Activated CD8-positive, alpha-beta memory T cell treated with anti-CD3 and anti-CD28 coated beads, Interleukin-2, amount 10 ng/mL, durations not matched to agents 7 days and 5 days (primary cell): ENCODE measurements at regions not wholly inside any gene's neighbourhood (a gene's known extent, or its start where the extent isn't known, plus 50 kb on each side); places are given as distances from the start of the nearest gene placed in this dataset.

Experiments
- ATAC-seq: fragments of 150-1000 bp; cut with Tn5 transposase; one replicate; pipeline ENCODE4 v1.10.0; 2021; ENCODE audit warnings: moderate library complexity
- CTCF ChIA-PET: fragments of 350-600 bp; sonication (Branson Sonifier 250); formaldehyde crosslinking; loops from one replicate; lab custom pipeline; 2021; ENCODE audit warnings: antibody characterized with exemption; lab: Charles Lee
- DNase-seq: peaks from one replicate; pipeline ENCODE4 v3.0.0-alpha.2; 2020
- H3K27ac Mint-ChIP-seq: one replicate; pipeline ENCODE4 v1.8.0; 2021; ENCODE audit warnings: mild to moderate bottlenecking, mixed read lengths
- H3K27me3 Mint-ChIP-seq: one replicate; pipeline ENCODE4 v1.8.0; 2021; ENCODE audit warnings: mixed read lengths
- H3K36me3 Mint-ChIP-seq: one replicate; pipeline ENCODE4 v1.8.0; 2021; ENCODE audit warnings: mild to moderate bottlenecking, mixed read lengths
- H3K4me1 Mint-ChIP-seq: one replicate; pipeline ENCODE4 v1.8.0; 2021; ENCODE audit warnings: mixed read lengths
- H3K4me3 Mint-ChIP-seq: one replicate; pipeline ENCODE4 v1.8.0; 2021; ENCODE audit warnings: mild to moderate bottlenecking, moderate library complexity, mixed read lengths
- H3K9me3 Mint-ChIP-seq: one replicate; pipeline ENCODE4 v1.8.0; 2022; ENCODE audit warnings: low read depth, mixed read lengths

- H3K4me1 Mint-ChIP-seq: no peaks in the 10 kb centered on the region
- no peak overlapping the region for H3K27ac Mint-ChIP-seq
- H3K9me3 Mint-ChIP-seq: no peaks in the 10 kb centered on the region
- DNase-seq: no peak
- no peak for ATAC-seq
- CTCF ChIA-PET: no interaction called here
- no peak overlapping the region for H3K4me3 Mint-ChIP-seq
- peaks cover 5% of the 10 kb centered on the region for H3K27me3 Mint-ChIP-seq
- H3K36me3 Mint-ChIP-seq: no peaks in the 10 kb centered on the region
These were observed 108.4 kb upstream of the SLC22A23 start for GRCh38 chr6:3565291-3565690.

GRCh38 chr6:3561725-3562124 is 104.9 kb upstream of the SLC22A23 start:
- ATAC-seq (no peak), DNase-seq (no peak)
- no peaks in the 10 kb centered on the region for H3K4me1 Mint-ChIP-seq
- CTCF ChIA-PET: no interaction called here
- peaks cover 22% of the 10 kb centered on the region for H3K27me3 Mint-ChIP-seq
- H3K9me3 Mint-ChIP-seq: no peaks in the 10 kb centered on the region
- H3K27ac Mint-ChIP-seq: no peak overlapping the region
- H3K36me3 Mint-ChIP-seq: no peaks in the 10 kb centered on the region
- H3K4me3 Mint-ChIP-seq: no peak overlapping the region

GRCh38 chr6:3560211-3560610 is 103.4 kb upstream of the SLC22A23 start:
- Mint-ChIP-seq H3K27ac (no peak overlapping the region), H3K36me3 (no peaks in the 10 kb centered on the region), H3K9me3 (no peaks in the 10 kb centered on the region), H3K4me1 (no peaks in the 10 kb centered on the region), H3K27me3 (peaks cover 32% of the 10 kb centered on the region), H3K4me3 (no peak overlapping the region)
- DNase-seq (no peak), ATAC-seq (no peak)
- CTCF ChIA-PET: no interaction called here

DNA sequence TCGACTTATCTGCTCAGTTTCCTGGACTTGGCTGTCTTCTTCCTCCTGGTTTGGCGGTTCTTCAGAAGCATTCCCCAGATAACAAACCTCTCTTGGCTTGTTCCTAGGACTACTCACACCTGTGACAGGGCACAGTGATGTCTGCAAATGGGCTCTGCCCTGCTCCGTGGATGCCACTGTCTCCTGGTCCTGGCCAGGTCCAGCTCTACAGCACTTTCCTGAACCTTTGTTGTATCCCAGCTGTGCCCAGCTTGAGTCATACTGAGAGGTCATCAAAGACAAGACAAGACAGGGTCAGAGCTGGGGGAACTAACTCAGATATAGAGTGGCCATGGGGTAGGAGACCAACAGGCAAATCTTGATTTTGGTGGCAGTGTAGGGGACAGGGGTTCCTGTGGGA is 102.7 kb upstream of the SLC22A23 start:
- no peak overlapping the region for H3K4me3 Mint-ChIP-seq
- DNase-seq (no peak), ATAC-seq (no peak)
- no peaks in the 10 kb centered on the region for H3K9me3 Mint-ChIP-seq
- H3K36me3 Mint-ChIP-seq: no peaks in the 10 kb centered on the region
- no peak overlapping the region for H3K27ac Mint-ChIP-seq
- no peaks in the 10 kb centered on the region for H3K4me1 Mint-ChIP-seq
- CTCF ChIA-PET: no interaction called here
- H3K27me3 Mint-ChIP-seq: peaks cover 33% of the 10 kb centered on the region

DNA sequence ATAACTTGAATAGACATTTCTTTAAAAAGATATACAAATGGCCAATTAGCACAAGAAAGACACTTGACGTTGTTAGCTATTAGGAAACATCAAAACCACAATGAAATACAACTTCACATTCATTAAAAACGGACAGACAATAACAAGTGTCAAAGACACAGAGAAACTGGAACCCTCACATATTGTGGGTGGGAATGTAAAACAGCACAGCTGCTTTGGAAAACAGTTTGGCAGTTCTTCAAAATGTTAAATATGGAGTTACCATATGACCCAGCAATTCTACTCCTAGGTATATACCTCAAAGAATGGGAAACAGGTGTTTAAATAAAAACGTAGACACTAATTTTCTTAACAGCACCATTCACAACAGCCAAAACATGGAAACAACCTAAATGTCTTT is 100.5 kb upstream of the SLC22A23 start:
- no peaks in the 10 kb centered on the region for H3K9me3 Mint-ChIP-seq
- CTCF ChIA-PET: no interaction called here
- H3K4me3 Mint-ChIP-seq: no peak overlapping the region
- no peak overlapping the region for H3K27ac Mint-ChIP-seq
- no peak for DNase-seq
- H3K4me1 Mint-ChIP-seq: no peaks in the 10 kb centered on the region
- peaks cover 42% of the 10 kb centered on the region for H3K27me3 Mint-ChIP-seq
- no peak for ATAC-seq
- no peaks in the 10 kb centered on the region for H3K36me3 Mint-ChIP-seq

DNA sequence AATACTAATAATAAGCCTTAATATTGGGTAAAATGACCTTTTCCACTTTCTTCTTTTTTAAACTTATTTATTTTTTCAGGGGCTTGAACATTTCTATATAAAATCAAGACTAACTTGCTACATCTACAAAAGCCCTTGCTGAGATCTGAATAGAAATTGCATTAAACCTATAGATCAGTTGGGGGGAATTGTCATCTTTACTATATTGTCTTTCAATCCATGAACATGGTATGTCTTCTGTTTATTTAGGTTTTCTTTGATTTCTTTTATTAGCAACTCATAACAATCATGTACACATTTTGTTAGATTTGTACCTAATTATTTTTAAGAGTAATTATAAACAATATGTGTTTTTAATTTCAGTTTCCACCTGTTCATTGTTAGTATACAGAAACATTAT is 96.4 kb upstream of the SLC22A23 start:
- ATAC-seq (no peak), DNase-seq (no peak)
- CTCF ChIA-PET: no interaction called here
- Mint-ChIP-seq H3K9me3 (no peaks in the 10 kb centered on the region), H3K36me3 (no peaks in the 10 kb centered on the region), H3K4me3 (no peak overlapping the region), H3K27ac (no peak overlapping the region), H3K27me3 (peaks cover 36% of the 10 kb centered on the region), H3K4me1 (no peaks in the 10 kb centered on the region)

- CTCF ChIA-PET: no interaction called here
- no peak overlapping the region for H3K27ac Mint-ChIP-seq
- no peak for ATAC-seq
These were observed 95.1 kb upstream of the SLC22A23 start for GRCh38 chr6:3551716-3552511.

GRCh38 chr6:3549314-3549940 is 92.6 kb upstream of the SLC22A23 start:
- Mint-ChIP-seq H3K4me1 (no peaks in the 10 kb centered on the region), H3K4me3 (no peak overlapping the region), H3K27me3 (peaks cover 24% of the 10 kb centered on the region), H3K36me3 (no peaks in the 10 kb centered on the region), H3K27ac (no peak overlapping the region), H3K9me3 (no peaks in the 10 kb centered on the region)
- CTCF ChIA-PET: no interaction called here
- DNase-seq (no peak), ATAC-seq (no peak)

More at GRCh38 chr6:3551716-3552511, 95.1 kb upstream of the SLC22A23 start:
- H3K4me1 Mint-ChIP-seq: no peaks in the 10 kb centered on the region
- no peaks in the 10 kb centered on the region for H3K9me3 Mint-ChIP-seq
- DNase-seq: no peak
- peaks cover 36% of the 10 kb centered on the region for H3K27me3 Mint-ChIP-seq
- no peak overlapping the region for H3K4me3 Mint-ChIP-seq
- H3K36me3 Mint-ChIP-seq: no peaks in the 10 kb centered on the region

- Mint-ChIP-seq H3K27me3 (peaks cover 11% of the 10 kb centered on the region), H3K4me3 (no peak overlapping the region), H3K9me3 (no peaks in the 10 kb centered on the region), H3K27ac (no peak overlapping the region), H3K4me1 (no peaks in the 10 kb centered on the region), H3K36me3 (no peaks in the 10 kb centered on the region)
- CTCF ChIA-PET: no interaction called here
- no peak for DNase-seq
- ATAC-seq: no peak
These were observed 89.3 kb upstream of the SLC22A23 start for GRCh38 chr6:3546121-3546520.

DNA sequence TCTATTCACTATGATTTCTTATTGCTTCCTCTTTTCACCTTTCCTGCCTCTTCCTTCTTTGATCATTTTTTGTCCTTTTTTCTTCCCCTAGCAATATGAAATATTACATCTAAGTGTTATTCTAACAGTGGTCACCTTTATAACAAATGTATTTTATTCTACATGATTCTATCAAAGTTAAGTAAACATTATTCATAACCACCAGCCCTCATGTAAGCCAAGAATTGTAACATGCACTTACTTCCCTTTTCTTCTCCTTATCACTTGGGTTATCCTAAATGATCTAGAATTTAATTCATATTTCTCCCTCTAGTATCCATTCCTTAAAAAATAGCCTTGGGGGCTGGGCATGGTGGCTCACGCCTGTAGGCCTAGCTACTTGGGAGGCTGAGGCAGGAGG is 88.3 kb upstream of the SLC22A23 start:
- Mint-ChIP-seq H3K4me1 (no peaks in the 10 kb centered on the region), H3K9me3 (no peaks in the 10 kb centered on the region), H3K27ac (no peak overlapping the region), H3K36me3 (no peaks in the 10 kb centered on the region), H3K4me3 (no peak overlapping the region), H3K27me3 (peaks cover 6% of the 10 kb centered on the region)
- ATAC-seq (no peak), DNase-seq (no peak)
- CTCF ChIA-PET: no interaction called here

GRCh38 chr6:3542032-3542640 is 85.3 kb upstream of the SLC22A23 start:
- ATAC-seq (no peak), DNase-seq (no peak)
- Mint-ChIP-seq H3K4me3 (no peak overlapping the region), H3K27ac (no peak overlapping the region), H3K9me3 (no peaks in the 10 kb centered on the region), H3K27me3 (peaks cover 10% of the 10 kb centered on the region), H3K4me1 (no peaks in the 10 kb centered on the region), H3K36me3 (no peaks in the 10 kb centered on the region)
- CTCF ChIA-PET: no interaction called here

GRCh38 chr6:3541006-3541585 is 84.2 kb upstream of the SLC22A23 start:
- Mint-ChIP-seq H3K27me3 (peaks cover 10% of the 10 kb centered on the region), H3K4me1 (no peaks in the 10 kb centered on the region), H3K27ac (no peak overlapping the region), H3K36me3 (no peaks in the 10 kb centered on the region), H3K9me3 (no peaks in the 10 kb centered on the region), H3K4me3 (no peak overlapping the region)
- no peak for DNase-seq
- ATAC-seq: no peak
- CTCF ChIA-PET: no interaction called here

- CTCF ChIA-PET: no interaction called here
- Mint-ChIP-seq H3K27ac (no peak overlapping the region), H3K9me3 (no peaks in the 10 kb centered on the region), H3K36me3 (no peaks in the 10 kb centered on the region), H3K4me3 (no peak overlapping the region), H3K27me3 (peaks cover 10% of the 10 kb centered on the region), H3K4me1 (no peaks in the 10 kb centered on the region)
- DNase-seq (no peak), ATAC-seq (no peak)
These were observed 83.5 kb upstream of the SLC22A23 start for GRCh38 chr6:3540253-3540820.
